Hippocampal formation (tissue), 2 donors: ENCODE measurements at regions not wholly inside any gene's neighbourhood (a gene's known extent, or its start where the extent isn't known, plus 50 kb on each side); places are given as distances from the start of the nearest gene placed in this dataset.

Experiments
- DNase-seq, 2 donors: peaks; one replicate each; lab custom pipeline; 2025; lab: John Stamatoyannopoulos, UW

DNA sequence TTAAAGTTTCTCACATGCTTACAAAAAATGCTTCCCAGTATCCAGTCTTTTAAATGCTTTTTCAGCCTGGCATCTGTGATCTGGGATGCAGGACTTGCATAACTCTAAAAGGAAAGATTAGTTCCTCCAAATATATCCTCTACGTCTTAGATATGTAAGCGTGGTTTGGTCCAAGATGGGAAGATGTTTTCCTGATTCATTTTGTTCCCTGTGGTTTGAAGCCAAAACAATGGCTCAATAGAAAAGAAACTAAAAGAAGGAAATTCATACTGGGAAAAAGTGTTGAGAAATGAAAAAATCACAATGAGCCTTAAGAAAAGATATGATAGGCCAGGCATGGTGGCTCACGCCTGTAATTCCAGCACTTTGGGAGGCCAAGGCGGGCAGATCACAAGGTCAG, 1002.8 kb downstream of the NAALADL2 start:
- DNase-seq: no peak
